ENCODE measurements at regions not wholly inside any gene's neighbourhood (a gene's known extent, or its start where the extent isn't known, plus 50 kb on each side); places are given as distances from the start of the nearest gene placed in this dataset.
"Not testable (repeated sequence)": the region's sequence is repeated elsewhere in the genome, so short reads cannot be mapped to it uniquely, and the experiment has no call there.

DNA sequence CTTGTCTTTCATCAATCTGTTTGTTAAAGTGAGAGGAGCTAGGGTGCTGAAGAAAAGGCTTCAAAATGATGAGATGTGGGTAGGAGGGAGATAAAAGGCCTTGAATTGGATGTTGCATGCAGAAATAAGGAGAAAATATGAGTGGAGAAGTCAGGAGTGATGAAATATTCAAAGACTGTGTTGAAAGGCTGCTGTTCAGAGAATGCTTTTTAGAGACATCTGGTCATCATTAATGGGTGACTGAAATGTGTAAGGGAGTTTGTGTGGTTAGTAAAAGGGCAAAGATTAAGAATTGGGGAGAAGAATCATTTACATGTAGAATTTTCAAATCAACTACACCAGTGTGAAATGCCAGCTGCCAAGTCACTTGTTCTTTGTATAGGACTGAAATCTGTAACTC lies 383.9 kb downstream of the MAT2B start:
- DNase-seq = no peak

DNA sequence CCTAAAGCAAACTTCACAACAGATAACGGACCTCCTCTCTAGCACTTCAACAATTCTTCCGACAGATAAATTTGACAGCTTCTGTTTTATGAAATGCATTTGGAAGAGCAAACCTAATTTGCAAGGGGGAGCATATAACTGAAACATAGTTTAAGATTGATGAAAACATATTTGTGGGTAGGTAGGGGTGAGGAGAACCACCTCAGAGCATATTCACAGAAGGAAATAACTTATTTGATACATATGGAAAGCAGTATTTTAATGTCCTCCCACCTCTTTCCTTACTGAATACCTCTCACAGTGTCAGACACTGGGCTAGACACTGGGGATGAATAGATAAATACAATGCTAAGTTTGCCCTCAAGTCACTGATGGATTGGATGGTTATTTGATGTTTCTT lies 384.8 kb downstream of the MAT2B start:
- no peak for DNase-seq

DNA sequence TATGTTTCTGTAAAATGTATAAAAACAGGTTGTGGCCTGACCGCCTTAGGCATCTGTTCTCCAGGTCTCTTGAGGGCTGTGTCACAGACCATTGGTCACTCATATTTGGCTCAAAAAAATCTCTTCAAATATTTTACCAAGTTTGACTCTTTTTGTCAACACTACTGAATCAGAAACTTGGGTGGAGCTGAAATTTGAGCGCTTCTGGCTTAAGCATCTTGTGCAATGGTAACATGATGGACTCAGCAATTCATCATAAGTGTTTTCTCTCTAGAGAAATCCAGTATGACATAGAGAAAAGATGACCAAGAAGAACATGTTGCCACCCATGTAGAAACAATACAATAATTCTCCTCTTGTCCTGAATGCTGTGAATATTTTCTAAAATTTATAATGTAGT lies 387.9 kb downstream of the MAT2B start:
- DNase-seq = no peak

DNA sequence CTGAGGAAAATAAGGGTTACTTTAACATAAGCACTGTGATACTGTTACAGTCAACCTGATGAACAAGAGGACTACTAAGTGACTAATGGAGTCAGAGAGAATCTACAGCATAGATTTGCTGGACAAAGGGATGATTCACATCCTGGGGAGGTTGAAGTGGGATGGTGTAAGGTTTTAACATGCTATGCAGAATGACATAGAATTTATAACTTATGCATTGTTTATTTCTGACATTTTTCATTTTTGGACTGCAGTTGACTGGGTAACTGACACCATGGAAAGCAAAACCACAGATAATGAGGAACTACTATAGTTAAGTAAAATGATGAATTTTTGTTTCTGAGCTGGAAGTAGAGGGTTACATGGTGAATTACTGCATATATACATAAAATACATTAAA lies 389.2 kb downstream of the MAT2B start:
- DNase-seq = no peak

DNA sequence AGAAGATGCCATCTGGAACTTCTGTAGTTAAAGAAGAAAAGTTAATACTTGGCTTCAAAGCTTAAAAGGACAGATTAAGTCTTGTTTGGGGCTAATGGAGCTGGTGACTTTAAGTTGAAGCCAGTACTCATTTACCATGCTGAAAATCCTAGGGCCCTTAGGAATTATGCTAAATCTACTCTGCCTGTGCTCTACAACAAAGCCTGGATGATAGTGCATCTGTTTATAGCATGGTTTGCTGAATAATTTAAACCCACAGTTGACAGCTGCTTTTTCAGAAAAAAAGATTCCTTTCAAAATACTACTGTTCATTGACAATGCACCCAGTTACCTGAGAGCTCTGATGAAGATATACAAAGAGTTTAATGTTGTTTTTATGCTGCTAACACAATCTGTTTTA lies 393.5 kb downstream of the MAT2B start:
- DNase-seq = no peak

DNA sequence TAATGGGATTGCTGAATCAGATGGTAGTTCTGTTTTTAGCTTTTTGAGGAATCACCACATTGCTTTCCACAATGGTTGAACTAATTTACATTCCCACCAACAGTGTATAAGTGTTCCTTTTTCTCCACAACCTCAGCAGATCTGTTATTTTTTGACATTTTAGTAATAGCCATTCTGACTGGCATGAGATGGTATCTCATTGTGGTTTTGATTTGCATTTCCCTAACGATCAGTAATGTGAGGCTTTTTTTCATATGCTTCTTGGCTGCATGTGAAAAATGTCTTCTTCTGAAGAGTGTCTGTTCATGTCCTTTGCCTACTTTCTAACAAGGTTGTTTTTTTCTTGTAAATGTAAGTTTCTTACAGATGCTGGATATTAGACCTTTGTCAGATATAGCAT lies 402.4 kb downstream of the MAT2B start:
- not testable (repeated sequence) for DNase-seq

DNA sequence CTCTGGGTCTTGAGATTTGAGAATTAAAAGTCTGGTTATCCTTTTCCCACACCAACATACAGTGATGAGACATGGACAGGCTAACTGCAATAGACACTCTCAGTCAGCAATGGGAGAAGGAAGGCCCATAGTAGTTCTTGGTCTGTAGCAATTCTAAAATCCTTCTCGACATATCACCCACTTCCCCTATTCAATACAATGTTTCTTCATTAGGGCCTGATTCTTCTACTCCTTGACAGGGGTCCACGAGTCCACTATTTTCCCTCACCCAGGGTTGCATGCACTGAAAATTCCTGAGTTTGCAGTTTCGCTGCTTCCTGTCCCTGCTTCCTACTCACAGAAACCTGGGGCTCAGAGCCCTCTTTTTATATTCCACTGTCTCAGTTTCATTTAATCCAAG lies 402.8 kb downstream of the MAT2B start:
- DNase-seq = no peak

DNA sequence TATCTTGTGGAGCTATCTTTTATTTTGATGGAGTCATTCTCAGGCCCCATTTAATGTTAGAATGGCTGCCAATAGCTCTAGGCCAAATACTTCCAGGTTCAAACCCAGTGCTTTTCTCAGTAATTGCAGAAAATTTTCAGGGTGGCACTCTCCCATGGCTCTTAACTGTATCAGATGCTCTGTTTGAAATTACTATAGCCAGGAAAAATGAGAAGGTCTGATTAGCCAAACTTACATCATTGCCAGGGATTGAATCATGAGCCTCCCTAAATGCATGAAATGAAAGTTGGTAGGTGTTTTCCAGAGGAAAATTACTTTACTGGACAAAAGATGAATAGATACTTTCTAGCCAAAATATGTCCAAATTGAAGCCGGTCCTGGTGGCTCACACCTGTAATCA lies 404.8 kb downstream of the MAT2B start:
- no peak for DNase-seq

DNA sequence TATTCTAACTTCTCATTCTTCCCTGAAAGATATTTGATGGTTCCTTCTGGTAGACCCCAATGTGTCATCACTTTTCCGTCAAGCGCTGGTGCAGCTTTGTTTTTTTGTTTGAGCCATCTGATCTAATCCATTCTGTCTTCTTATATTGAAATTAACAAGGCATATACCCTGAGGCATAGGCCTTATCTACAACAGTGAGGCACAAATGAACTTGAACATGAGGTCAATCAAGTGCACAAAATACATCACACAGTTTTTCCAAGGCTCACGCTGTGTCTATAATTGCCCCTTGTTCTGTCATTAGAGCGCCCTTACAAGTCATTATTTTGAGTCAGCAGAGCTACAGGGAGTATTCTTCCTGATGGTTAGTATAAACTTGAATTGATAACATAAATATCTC lies 406.6 kb downstream of the MAT2B start:
- DNase-seq = no peak

DNA sequence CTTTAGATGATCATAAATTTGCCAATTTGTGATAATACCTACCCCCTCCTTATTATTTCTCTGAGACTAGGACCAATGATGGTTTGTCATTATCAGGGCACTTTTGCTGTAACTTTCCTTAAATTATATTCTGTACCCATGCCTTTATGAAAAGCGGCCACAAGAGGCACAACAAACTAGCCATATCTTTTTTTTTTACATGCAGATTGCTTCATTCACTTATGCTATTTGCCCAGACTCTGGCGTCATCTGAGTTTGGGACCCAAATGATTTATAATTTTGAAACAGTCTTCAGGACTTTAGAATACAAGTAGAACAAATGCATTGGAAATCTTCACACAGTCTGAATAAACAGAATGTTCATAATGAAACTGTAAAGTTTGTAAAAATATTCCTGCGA lies 408.1 kb downstream of the MAT2B start:
- no peak for DNase-seq

DNA sequence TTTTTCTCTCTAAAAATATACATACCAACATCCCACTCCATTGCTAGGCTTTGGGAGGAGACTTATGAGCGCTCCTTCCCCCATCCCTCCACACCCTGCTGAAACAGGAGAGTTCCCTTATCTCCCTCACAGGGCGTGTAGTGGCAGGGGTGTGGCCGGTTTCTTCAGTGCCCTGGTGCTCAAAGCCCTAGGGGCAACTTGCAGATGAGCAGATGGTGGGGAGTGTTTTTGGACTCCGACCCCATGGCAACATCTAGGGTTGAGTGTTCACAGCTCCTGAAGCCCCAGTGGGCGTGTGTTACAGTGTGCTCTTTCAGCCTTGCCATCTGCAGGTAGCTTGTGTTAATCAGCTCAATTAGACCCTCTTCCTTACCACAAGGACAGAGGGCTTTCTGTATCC lies 409.5 kb downstream of the MAT2B start:
- no peak for DNase-seq

DNA sequence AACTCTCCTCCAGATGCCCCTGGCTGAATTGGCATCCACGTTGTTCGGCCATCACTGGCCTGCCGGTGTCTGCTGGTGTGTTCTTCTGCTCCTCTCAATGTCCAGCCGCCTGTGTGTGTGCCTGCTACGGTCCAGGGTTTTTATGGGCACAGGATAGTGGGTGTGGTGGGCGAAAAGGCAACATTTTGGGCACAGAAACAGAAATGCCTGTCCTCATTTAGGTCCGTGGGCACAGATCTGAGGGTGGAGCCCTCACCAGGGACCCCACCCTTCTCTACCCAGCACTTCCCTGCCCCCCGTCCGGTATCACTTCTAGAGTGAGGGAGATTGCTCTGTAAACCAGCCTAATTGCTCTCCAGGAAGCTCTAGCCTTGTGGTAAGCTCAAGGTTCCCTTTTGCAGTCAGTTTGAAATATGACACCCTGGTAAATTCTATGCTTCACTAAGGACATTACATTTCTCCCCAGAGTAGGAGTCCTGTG lies 410.1 kb downstream of the MAT2B start:
- no peak for DNase-seq

DNA sequence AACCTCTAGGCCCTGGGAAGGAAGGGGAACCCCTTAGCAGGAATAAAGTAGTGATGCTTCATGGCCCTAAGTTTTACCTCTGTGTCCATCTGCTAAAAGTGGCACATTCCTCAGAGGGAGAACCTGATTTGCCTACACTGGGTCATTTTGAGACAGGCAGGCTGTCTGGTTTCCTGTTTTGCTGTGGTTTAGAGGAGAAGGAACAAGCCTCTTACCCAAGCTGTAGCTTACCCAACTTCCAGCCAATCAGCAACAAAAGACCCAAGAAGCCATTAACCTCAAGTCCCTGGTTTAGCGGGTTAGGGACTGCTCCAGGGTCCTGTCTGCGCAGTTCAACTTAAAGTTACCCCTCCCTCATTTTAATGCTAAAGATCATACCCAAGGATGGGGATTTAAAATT lies 411.0 kb downstream of the MAT2B start:
- DNase-seq = no peak

DNA sequence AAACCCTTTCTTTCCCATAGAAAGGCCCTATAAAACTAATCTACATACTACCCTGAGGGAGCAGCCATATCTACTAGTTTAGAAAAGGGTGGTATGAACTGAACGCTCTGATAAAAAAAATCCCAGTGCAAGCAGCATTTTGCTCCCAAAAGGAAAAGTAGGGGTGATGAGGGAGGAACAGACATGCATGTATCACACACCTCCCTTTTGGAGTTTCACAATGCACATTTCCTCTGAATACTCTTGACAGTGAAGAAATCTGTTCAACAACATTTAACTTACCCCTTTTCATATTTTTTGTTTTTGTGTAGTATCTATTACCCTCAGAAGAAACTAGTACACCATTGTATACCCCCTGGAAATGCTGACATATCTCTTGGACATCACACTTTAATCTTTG lies 411.4 kb downstream of the MAT2B start:
- DNase-seq = no peak

DNA sequence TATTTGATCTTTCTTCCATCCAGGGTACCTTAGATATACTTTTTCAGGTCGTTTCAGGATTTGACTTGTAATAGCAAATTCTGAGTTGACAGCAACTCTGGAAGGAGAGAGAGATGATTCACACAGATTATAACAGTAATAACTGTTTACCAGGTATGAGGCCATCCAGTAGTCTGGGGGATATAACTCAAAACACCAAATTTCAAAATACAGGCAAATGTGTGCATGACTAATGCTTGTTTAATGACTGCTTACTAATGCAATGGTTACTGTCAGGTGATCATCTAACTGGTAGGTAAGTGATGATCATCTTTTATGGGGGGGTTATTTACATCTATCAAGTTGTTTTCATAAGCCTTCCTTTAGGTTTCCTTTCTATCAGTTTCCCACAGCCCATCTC lies 412.3 kb downstream of the MAT2B start:
- DNase-seq = no peak

DNA sequence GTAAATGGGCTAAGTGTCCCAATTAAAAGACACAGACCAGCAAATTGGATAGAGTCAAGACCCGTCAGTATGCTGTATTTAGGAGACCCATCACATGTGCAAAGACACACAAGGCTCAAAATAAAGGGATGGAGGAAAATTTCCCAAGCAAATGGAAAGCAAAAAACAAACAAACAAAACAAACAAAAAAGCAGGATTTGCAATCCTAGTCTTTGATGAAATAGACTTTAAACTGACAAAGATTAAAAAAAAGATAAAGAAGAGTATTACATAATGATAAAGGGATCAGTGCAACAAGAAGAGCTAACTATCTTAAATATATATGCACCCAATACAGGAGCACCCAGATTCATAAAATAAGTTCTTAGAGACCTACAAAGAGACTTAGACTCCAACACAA lies 429.6 kb downstream of the MAT2B start:
- not testable (repeated sequence) for DNase-seq

DNA sequence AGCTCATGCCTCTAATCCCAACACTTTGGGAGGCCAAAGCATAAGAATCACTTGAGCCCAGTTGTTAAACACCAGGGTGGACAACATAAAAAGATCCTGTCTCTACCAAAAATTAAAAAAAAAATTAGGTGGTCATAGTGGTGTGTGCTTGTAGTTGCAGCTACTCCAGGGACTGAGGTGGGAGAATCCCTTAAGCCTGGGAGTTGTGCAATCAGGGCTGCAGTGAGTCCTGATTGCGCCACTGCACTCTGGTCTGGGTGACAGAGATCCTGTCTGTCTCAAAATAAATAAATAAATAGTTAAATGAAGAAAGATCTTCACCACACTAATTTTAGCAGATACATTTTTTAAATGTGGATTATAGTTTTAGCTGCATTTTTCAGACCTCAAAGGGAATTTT lies 433.2 kb downstream of the MAT2B start:
- no peak for DNase-seq

DNA sequence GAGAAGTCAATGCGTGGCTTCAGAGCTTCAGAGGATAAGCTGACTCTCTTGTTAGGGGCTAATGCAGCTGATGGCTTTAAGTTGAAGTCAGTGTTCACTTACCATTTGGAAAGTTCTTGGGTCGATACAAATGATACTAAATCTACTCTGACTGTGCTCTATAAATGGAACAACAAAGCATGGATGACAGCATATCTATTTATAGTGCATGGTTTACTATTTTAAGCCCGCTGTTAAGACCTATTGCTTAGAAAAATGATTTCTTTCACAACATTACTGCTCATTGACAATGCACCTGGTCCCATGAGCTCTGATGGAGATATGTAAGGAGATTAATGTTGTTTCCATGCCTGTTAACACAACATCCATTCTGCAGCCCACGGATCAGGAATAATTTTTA lies 435.7 kb downstream of the MAT2B start:
- DNase-seq = no peak

DNA sequence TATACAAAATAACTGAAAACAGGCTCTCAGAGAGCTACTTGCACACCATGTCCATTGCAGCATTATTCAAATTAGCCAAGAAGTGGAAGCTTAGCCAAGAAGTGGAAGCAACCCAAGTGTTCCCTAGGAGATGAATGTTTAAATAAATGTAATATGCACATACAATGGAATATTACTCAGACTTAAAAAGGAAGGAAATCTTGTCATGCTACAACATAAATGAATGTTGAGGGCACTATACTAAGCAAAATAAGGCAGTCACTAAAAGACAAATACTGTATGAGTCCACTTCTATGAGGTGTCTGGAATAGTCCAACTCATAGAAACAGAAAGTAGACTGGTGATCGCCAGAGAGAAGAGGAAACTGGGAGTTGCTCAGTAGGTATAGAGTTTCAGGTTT lies 438.1 kb downstream of the MAT2B start:
- DNase-seq = no peak

DNA sequence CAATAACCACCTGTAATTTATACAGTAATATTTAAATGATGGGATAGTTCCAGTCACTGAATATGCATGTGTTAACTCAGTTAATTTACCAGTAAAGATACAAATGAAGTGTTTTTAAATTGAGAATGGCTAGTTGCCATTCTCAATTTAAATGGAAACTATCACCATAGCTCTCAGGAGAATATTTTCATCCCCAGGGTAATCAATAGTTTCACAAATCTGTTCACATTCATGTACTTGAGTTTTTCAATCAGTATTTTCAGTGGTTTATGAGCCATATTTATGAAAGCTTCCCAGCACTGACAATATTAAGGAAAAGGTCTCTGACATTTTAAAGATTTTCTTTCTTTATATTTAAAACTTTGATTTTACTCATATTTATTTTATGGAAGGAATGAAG lies 439.3 kb downstream of the MAT2B start:
- DNase-seq = no peak

DNA sequence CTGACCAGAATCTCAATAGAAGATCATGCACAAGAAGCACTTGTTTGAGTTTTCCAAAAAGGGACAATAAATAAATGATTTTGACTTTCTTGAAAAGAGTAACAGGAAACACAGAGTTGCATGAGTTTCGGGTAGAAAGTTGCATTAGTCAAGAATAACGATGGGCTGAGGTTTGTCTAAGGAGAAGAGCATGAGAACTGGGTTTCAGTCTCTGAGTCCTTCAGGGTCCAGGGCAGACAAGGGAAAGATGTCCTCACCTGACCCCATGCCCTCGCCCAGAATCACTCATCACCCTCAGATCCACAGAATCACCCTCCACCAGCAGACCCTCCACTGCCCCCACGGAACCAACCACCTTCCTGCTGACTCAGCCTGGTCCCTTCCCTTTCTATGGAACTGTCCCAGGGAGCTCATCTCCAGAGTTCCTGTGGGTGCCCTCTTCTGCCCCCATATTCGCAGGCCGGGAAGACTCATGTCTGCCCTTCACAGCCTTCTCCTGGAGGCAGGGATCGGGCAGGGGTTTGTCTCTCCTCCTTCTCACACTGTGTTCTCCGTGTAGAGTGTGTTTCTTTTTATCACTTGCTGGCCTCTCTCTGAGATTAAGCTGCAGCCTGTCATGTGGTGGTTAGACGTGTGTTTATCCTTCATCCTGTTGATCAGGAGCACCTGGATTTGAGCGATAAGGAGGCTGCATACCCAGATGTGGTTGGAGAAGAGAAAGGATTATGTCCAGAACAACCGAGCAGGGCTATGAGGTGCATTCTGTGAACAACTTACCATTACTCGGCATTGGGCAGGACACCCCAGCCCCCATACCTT lies 442.6 kb downstream of the MAT2B start:
- DNase-seq = no peak

DNA sequence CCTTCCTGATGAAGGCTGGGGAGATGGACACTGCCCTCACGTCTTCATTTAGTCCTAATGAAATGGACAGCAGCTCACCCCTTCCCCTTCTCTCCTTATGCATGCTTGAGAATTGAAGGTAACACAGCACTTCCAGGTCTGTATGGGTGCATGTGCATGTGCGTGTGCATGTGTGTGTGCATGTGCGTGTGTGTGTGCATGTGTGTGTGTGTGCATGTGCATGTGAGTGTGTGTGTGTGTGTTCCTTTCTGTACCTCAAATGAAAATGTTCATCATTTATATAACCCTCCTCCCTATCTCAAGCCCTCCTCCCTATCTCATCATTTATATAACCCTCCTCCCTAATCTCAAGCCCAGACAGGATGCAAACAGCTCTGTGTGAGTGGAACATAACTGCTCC lies 444.8 kb downstream of the MAT2B start:
- no peak for DNase-seq

DNA sequence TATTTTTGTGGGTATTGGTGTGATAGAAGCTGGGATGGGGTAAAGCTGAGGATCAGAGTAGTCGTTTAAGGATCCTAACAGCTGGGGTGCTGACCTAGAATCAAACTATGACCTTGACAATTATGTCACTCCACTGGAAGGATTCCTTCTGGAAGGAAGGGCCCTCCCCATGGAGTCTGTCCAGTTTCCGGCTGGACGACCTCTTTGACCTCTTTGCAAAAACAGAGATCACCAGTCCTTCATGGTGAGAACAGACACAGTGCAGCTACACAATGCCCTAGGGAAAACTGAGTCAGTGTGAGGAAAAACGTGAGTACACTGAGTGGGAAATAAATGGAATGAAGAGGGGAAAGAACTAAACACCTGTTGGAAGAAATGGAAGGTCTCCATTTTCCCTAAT lies 445.6 kb downstream of the MAT2B start:
- no peak for DNase-seq

DNA sequence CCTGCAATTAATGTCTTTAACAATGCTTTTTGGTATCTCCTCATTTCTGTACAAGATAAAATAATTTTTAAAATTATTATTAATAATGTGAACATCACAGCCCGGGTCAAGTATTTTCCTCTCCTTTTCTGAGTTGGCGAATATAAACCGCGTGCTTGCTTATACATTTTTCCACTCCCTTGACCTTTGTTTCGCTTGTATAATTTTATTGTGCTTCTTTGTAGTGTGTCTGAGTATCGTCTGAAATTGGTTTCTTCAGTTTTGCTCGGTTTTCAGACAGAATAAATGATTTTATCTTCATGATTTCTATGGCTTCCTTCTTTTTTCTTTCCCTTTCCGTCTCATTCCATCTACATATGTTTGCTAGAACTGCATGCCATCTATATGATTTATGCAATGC lies 448.5 kb downstream of the MAT2B start:
- no peak for DNase-seq

DNA sequence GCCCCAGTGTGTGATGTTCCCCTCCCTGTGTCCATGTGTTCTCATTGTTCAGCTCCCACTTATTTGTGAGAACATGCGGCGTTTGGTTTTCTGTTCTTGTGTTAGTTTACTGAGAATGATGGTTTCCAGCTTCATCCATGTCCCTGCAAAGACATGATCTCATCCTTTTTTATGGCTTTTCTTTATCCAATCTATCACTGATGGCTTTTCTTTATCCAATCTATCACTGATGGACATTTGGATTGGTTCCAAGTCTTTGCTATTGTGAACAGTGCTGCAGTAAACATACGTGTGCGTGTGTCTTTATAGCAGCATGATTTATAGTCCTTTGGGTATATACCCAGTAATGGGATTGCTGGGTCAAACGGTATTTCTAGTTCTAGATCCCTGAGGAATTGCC lies 455.8 kb downstream of the MAT2B start:
- not testable (repeated sequence) for DNase-seq
